IPS-20b (cell line): ENCODE measurements at regions not wholly inside any gene's neighbourhood (a gene's known extent, or its start where the extent isn't known, plus 50 kb on each side); places are given as distances from the start of the nearest gene placed in this dataset.

ENCODE experiments used
- H3K27ac ChIP-seq: one replicate; pipeline ENCODE4 v1.5.1; 2013; ENCODE audit warnings: low read length
- H3K27me3 ChIP-seq: 2 replicates; pipeline ENCODE4 v1.6.1; 2013; ENCODE audit warnings: mild to moderate bottlenecking, low read length, inconsistent platforms; ENCODE audit not compliant: insufficient read depth
- H3K36me3 ChIP-seq: 2 replicates; pipeline ENCODE4 v1.6.1; 2013; ENCODE audit warnings: low read depth, mild to moderate bottlenecking, inconsistent platforms, low read length, moderate library complexity; ENCODE audit not compliant: insufficient read depth
- H3K4me1 ChIP-seq: 2 replicates; pipeline ENCODE4 v1.6.1; 2013; ENCODE audit warnings: mild to moderate bottlenecking, control low read depth, inconsistent platforms, low read length, moderate library complexity; ENCODE audit not compliant: insufficient read depth
- H3K4me3 ChIP-seq: 2 replicates; pipeline ENCODE4 v1.5.1; 2013; ENCODE audit warnings: mild to moderate bottlenecking, low read length, inconsistent platforms
- H3K9ac ChIP-seq: 2 replicates; pipeline ENCODE4 v1.6.1; 2013; ENCODE audit warnings: low read depth, mild to moderate bottlenecking, inconsistent platforms, low read length, moderate library complexity
- H3K9me3 ChIP-seq: 2 replicates; pipeline ENCODE4 v1.6.1; 2013; ENCODE audit warnings: mild to moderate bottlenecking, low read depth, low read length, inconsistent platforms; ENCODE audit not compliant: insufficient read depth

DNA sequence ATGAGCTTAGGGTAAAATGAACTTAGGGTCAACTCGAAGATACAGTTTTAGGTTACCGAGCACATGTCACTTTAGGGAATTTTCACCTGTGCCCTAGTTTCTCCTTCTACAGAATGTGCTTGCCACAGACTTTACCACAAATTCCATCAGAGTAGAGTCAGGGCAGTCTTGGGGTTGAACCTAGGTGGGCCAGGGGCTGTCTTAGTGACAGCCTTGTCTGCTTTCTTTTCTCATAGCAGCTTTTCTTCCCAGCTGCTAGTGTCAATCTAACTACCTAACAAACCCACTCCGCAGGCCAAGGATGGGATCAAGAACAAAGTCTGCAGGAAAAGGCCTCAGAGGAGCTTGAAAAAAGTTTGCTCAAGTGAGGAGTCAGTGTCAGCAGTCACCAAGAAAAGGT lies 458.1 kb upstream of the CDH18 start:
- Histone ChIP-seq H3K36me3 (no peaks in the 10 kb centered on the region), H3K27me3 (no peaks in the 10 kb centered on the region), H3K9ac (no peak overlapping the region), H3K9me3 (no peaks in the 10 kb centered on the region), H3K4me1 (no peaks in the 10 kb centered on the region), H3K27ac (no peak overlapping the region), H3K4me3 (no peak overlapping the region)

DNA sequence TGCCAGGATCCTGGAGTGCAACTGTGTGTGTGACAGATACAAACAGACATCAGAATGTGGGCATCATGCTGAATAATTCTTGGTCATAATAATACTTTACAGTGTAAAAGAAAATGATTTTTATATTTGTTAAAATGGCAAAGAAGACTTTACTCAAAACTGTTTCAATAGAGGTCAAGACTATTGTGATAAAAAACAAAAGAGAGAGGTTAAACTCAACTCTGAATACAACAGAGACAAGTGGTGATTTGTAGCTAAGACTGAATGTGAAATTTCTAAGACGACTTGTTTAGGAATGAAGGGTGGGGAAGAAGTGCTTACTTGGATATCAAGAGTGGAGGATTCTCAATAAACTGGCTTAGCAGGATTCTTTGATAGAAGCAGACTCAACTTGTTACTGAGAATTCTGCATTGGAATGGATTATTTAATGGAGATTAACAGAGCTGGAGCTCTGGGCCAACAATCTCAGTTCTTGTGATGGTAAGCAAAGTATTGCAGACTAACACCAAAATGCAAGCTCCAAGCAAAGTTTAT lies 457.4 kb upstream of the CDH18 start:
- Histone ChIP-seq H3K27me3 (no peaks in the 10 kb centered on the region), H3K4me1 (no peaks in the 10 kb centered on the region), H3K9ac (no peak overlapping the region), H3K36me3 (no peaks in the 10 kb centered on the region), H3K27ac (no peak overlapping the region), H3K4me3 (no peak overlapping the region), H3K9me3 (no peaks in the 10 kb centered on the region)

DNA sequence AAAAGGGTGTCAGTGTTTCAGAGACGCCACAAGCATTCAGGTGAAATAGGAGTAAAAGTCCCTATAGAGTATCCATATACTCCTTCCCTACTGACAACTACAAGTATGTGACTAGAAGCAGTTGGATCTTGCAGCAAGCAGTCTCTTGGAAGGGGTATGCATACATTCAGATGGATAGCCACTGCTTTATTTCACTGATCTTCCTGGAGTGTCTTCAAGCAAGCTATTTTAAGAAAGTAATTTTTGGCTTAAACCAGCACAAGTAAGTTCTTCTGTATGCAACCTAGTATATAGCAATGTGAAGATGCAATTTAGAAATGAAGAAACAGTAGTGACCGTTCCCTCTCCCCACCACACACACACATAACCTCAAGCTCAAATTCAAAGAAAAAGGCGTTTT lies 446.8 kb upstream of the CDH18 start:
- no peak overlapping the region for H3K9ac ChIP-seq

DNA sequence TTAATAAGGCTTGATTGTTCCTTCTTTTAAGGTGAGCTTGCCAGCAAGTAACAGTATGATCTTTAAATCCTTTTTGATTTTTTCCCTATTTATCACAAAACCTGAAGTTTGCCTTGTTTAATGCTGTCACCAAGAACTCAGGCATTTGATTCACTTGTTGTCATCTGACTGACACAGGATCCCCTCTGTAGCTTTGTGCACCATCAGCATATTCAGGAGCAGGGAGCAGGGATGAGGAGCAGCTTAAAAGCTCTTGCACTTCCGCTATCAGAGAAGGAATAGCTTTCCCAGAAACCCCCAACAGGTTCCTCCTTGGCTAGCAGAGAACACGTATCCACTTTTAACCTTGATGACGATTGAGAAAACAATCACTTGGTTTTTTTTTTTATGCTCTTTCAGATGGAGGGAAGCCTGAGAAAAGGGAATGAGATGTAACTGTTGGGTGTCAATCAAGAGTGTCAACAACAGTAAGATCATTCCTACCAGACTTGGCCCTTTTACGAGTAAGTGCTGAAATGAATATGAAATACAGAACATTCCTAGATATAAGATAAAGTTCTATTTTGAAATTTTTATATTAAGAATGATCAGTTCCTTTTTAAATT lies 433.1 kb upstream of the CDH18 start:
- H3K4me3 ChIP-seq: no peak overlapping the region
- peaks cover 3% of the 10 kb centered on the region; the same call in 1 of the 2 replicates for H3K4me1 ChIP-seq
- no peak overlapping the region for H3K27ac ChIP-seq
- no peaks in the 10 kb centered on the region for H3K27me3 ChIP-seq
- no peaks in the 10 kb centered on the region for H3K36me3 ChIP-seq
- no peaks in the 10 kb centered on the region for H3K9me3 ChIP-seq
- no peak overlapping the region for H3K9ac ChIP-seq

More for the DNA sequence above, 446.8 kb upstream of the CDH18 start:
- Histone ChIP-seq H3K27me3 (no peaks in the 10 kb centered on the region), H3K27ac (no peak overlapping the region), H3K4me1 (no peaks in the 10 kb centered on the region), H3K36me3 (no peaks in the 10 kb centered on the region), H3K9me3 (no peaks in the 10 kb centered on the region), H3K4me3 (no peak overlapping the region)
